Bronchial epithelial cell (primary cell): ENCODE measurements at regions not wholly inside any gene's neighbourhood (a gene's known extent, or its start where the extent isn't known, plus 50 kb on each side); places are given as distances from the start of the nearest gene placed in this dataset.
"Not testable (repeated sequence)": the region's sequence is repeated elsewhere in the genome, so short reads cannot be mapped to it uniquely, and the experiment has no call there.

Experiments
- DNase-seq: peaks from one replicate; pipeline ENCODE4 v3.0.0-alpha.2; 2010; ENCODE audit warnings: low read depth
- FAIRE-seq: peaks from 2 replicates; lab custom pipeline; 2011; peaks lifted over from hg19 to GRCh38; lab: Jason Lieb, UNC
- H3K27me3 ChIP-seq: 2 replicates; pipeline ENCODE4 v1.5.1; 2011; ENCODE audit warnings: low read length; ENCODE audit not compliant: control insufficient read depth, insufficient read depth
- H3K36me3 ChIP-seq: 2 replicates; pipeline ENCODE4 v1.5.1; 2011; ENCODE audit warnings: low read length; ENCODE audit not compliant: control insufficient read depth, insufficient read depth
- H3K4me3 ChIP-seq: 2 replicates; pipeline ENCODE4 v1.5.1; 2011; ENCODE audit warnings: mild to moderate bottlenecking, low read depth, low read length, control low read depth
- TF ChIP-seq, protein P1 (sequence below): IDR thresholded peaks from 2 replicates; pipeline ENCODE4 v1.5.1; 2011; ENCODE audit warnings: mild to moderate bottlenecking, moderate library complexity, low read length, control low read depth, inconsistent platforms; ENCODE audit not compliant: insufficient read depth, severe bottlenecking

DNA sequence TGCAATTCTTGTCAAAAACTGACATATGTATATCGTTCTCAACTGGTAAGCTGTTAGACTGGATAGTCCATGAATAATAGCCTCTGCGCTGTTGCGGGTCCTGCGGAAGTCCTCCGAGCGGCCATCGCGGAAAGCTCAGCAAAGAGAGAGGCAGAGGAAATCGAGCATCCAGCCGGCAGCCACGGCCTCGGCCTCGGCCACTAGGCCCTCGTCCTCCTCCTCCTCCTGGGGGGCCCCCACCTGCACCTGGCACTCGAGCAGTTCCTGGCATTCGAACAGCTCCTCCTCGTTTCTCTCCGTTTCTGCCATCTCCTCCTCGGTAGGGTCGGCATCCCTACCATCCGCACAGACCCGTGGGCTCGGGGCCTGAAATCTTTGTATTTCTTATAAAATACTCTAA, 111.2 kb upstream of the CYLC1 start:
- H3K4me3 ChIP-seq, H3K27me3 ChIP-seq, FAIRE-seq, DNase-seq, H3K36me3 ChIP-seq: not testable (repeated sequence)

DNA sequence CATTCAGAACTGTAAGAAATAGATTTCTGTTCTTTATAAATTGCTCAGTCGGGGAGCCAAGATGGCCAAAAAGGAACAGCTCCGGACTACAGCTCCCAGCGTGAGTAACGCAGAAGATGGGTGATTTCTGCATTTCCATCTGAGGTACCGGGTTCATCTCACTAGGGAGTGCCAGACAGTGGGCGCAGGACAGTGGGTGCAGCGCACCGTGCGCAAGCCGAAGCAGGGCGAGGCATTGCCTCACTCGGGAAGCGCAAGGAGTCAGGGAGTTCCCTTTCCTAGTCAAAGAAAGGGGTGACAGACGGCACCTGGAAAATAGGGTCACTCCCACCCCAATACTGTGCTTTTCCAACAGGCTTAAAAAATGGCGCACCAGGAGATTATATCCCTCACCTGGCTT, 110.5 kb upstream of the CYLC1 start:
- not testable (repeated sequence) for H3K36me3 ChIP-seq, H3K27me3 ChIP-seq, DNase-seq, H3K4me3 ChIP-seq, FAIRE-seq

DNA sequence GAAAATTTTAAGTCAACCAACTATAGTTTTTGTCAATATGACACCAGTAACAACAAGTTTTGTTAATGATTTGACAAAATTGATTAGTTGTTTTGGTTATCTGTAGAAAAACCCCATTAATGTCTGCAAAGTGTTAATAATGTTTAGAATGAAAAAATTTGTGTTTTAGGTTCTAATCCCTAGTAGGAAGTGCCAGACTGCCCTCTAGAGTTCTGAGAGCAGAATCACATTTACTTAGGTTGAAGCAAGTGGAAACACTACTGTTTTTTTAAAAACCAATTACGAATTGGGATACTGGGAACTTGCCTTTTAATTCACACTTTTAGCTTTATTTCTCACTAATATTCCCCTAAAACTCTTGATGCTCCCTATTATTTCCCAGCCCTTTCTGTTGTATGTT, 101.1 kb upstream of the CYLC1 start:
- Histone ChIP-seq H3K36me3 (no peaks in the 10 kb centered on the region), H3K4me3 (no peak overlapping the region), H3K27me3 (no peaks in the 10 kb centered on the region)
- FAIRE-seq (no peak), DNase-seq (peak; percentile 0)
- TF ChIP-seq, protein P1, sequence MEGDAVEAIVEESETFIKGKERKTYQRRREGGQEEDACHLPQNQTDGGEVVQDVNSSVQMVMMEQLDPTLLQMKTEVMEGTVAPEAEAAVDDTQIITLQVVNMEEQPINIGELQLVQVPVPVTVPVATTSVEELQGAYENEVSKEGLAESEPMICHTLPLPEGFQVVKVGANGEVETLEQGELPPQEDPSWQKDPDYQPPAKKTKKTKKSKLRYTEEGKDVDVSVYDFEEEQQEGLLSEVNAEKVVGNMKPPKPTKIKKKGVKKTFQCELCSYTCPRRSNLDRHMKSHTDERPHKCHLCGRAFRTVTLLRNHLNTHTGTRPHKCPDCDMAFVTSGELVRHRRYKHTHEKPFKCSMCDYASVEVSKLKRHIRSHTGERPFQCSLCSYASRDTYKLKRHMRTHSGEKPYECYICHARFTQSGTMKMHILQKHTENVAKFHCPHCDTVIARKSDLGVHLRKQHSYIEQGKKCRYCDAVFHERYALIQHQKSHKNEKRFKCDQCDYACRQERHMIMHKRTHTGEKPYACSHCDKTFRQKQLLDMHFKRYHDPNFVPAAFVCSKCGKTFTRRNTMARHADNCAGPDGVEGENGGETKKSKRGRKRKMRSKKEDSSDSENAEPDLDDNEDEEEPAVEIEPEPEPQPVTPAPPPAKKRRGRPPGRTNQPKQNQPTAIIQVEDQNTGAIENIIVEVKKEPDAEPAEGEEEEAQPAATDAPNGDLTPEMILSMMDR, result peak; percentile 13

- Histone ChIP-seq H3K27me3 (no peaks in the 10 kb centered on the region), H3K36me3 (no peaks in the 10 kb centered on the region), H3K4me3 (no peak overlapping the region)
- DNase-seq (no peak), FAIRE-seq (no peak)
- TF ChIP-seq, protein P1, result no peak
Measured at GRCh38 chrX:83771664-83772063, 89.3 kb upstream of the CYLC1 start.
